D721Med (cell line): ENCODE measurements at regions not wholly inside any gene's neighbourhood (a gene's known extent, or its start where the extent isn't known, plus 50 kb on each side); places are given as distances from the start of the nearest gene placed in this dataset.

Source experiments
- DNase-seq: peaks from one replicate; pipeline ENCODE4 v3.0.0; 2011; ENCODE audit warnings: low spot score; ENCODE audit not compliant: insufficient read length
- FAIRE-seq: peaks from 2 replicates; lab custom pipeline; 2011; peaks lifted over from hg19 to GRCh38; lab: Jason Lieb, UNC
- CTCF ChIP-seq: IDR thresholded peaks from 2 replicates; pipeline ENCODE4 v1.5.1; 2012; ENCODE audit warnings: mild to moderate bottlenecking, control low read depth; ENCODE audit not compliant: insufficient read depth; ENCODE audit errors: missing control alignments

GRCh38 chr1:221892301-221892830, 150.5 kb upstream of the DUSP10 start:
- no peak for FAIRE-seq
- TF ChIP-seq CTCF = no peak

GRCh38 chr1:221891708-221892107, 149.8 kb upstream of the DUSP10 start:
- no peak for TF ChIP-seq CTCF
- FAIRE-seq (no peak), DNase-seq (no peak)

More at GRCh38 chr1:221892301-221892830, 150.5 kb upstream of the DUSP10 start:
- DNase-seq = no peak

- FAIRE-seq = no peak
- TF ChIP-seq CTCF = no peak
- DNase-seq = no peak
Observed at GRCh38 chr1:221888801-221889200, 146.9 kb upstream of the DUSP10 start.

GRCh38 chr1:221888218-221888617, 146.3 kb upstream of the DUSP10 start:
- DNase-seq (no peak), FAIRE-seq (no peak)
- no peak for TF ChIP-seq CTCF

- no peak for FAIRE-seq
- no peak for DNase-seq
- TF ChIP-seq CTCF = no peak
Observed at GRCh38 chr1:221887758-221888157, 145.9 kb upstream of the DUSP10 start.

- FAIRE-seq (no peak), DNase-seq (no peak)
- no peak for TF ChIP-seq CTCF
Observed at GRCh38 chr1:221887415-221887746, 145.5 kb upstream of the DUSP10 start.

GRCh38 chr1:221886743-221887414, 145.0 kb upstream of the DUSP10 start:
- TF ChIP-seq CTCF = no peak
- FAIRE-seq = no peak

More at GRCh38 chr1:221886743-221887414, 145.0 kb upstream of the DUSP10 start:
- no peak for DNase-seq
